ENCODE measurements at regions not wholly inside any gene's neighbourhood (a gene's known extent, or its start where the extent isn't known, plus 50 kb on each side); places are given as distances from the start of the nearest gene placed in this dataset.

GRCh38 chr6:149150301-149150700 is 167.2 kb upstream of the TAB2 start:
- no peak for DNase-seq (ENCODE audit: low read depth)

GRCh38 chr6:149150801-149151398 is 166.6 kb upstream of the TAB2 start:
- DNase-seq (ENCODE audit: low read depth), result no peak

- DNase-seq (ENCODE audit: low read depth), result no peak
Measured at GRCh38 chr6:149152521-149152920, 165.0 kb upstream of the TAB2 start.

GRCh38 chr6:149153100-149153499 is 164.4 kb upstream of the TAB2 start:
- DNase-seq (ENCODE audit: low read depth), result no peak

GRCh38 chr6:149153693-149154092 is 163.8 kb upstream of the TAB2 start:
- no peak for DNase-seq (ENCODE audit: low read depth)

GRCh38 chr6:149154261-149154821 is 163.2 kb upstream of the TAB2 start:
- DNase-seq (ENCODE audit: low read depth), result no peak

GRCh38 chr6:149157126-149157525 is 160.4 kb upstream of the TAB2 start:
- no peak for DNase-seq (ENCODE audit: low read depth)

- no peak for DNase-seq (ENCODE audit: low read depth)
Measured at GRCh38 chr6:149158076-149158475, 159.4 kb upstream of the TAB2 start.

GRCh38 chr6:149160943-149161342 is 156.6 kb upstream of the TAB2 start:
- DNase-seq (ENCODE audit: low read depth), result no peak

- no peak for DNase-seq (ENCODE audit: low read depth)
Measured at GRCh38 chr6:149162924-149163323, 154.6 kb upstream of the TAB2 start.

GRCh38 chr6:149164199-149164750 is 153.2 kb upstream of the TAB2 start:
- no peak for DNase-seq (ENCODE audit: low read depth)

GRCh38 chr6:149166336-149166735 is 151.2 kb upstream of the TAB2 start:
- DNase-seq (ENCODE audit: low read depth), result no peak

GRCh38 chr6:149166747-149167146 is 150.8 kb upstream of the TAB2 start:
- DNase-seq (ENCODE audit: low read depth), result no peak

- no peak for DNase-seq (ENCODE audit: low read depth)
Measured at GRCh38 chr6:149168968-149169367, 148.5 kb upstream of the TAB2 start.

GRCh38 chr6:149169761-149170511 is 147.6 kb upstream of the TAB2 start:
- no peak for DNase-seq (ENCODE audit: low read depth)

GRCh38 chr6:149170564-149171452 is 146.7 kb upstream of the TAB2 start:
- no peak for DNase-seq (ENCODE audit: low read depth)

GRCh38 chr6:149173222-149173621 is 144.3 kb upstream of the TAB2 start:
- no peak for DNase-seq (ENCODE audit: low read depth)

GRCh38 chr6:149174962-149175361 is 142.6 kb upstream of the TAB2 start:
- DNase-seq (ENCODE audit: low read depth), result no peak

GRCh38 chr6:149176971-149177667 is 140.4 kb upstream of the TAB2 start:
- no peak for DNase-seq (ENCODE audit: low read depth)

- no peak for DNase-seq (ENCODE audit: low read depth)
Measured at GRCh38 chr6:149179431-149179830, 138.1 kb upstream of the TAB2 start.

GRCh38 chr6:149181304-149181703 is 136.2 kb upstream of the TAB2 start:
- no peak for DNase-seq (ENCODE audit: low read depth)

GRCh38 chr6:149182262-149182661 is 135.2 kb upstream of the TAB2 start:
- no peak for DNase-seq (ENCODE audit: low read depth)

All from non-pigmented ciliary epithelial cell (primary cell).